HFF-Myc (cell line): ENCODE measurements at regions not wholly inside any gene's neighbourhood (a gene's known extent, or its start where the extent isn't known, plus 50 kb on each side); places are given as distances from the start of the nearest gene placed in this dataset.
"Not testable (repeated sequence)": the region's sequence is repeated elsewhere in the genome, so short reads cannot be mapped to it uniquely, and the experiment has no call there.

Experiments used
- DNase-seq: peaks from one replicate; pipeline ENCODE4 v3.0.0-alpha.2; 2011; ENCODE audit warnings: low read depth; ENCODE audit errors: extremely low read depth
- H3K4me3 ChIP-seq: replicated peaks from 2 replicates; pipeline ENCODE4 v1.5.1; 2011; ENCODE audit warnings: low read depth, mild to moderate bottlenecking, control low read depth, low read length
- CTCF ChIP-seq: IDR thresholded peaks from 2 replicates; pipeline ENCODE4 v1.5.1; 2012; ENCODE audit warnings: mild to moderate bottlenecking, low read depth, low read length, control low read depth; ENCODE audit errors: missing control alignments

- DNase-seq, result no peak
- TF ChIP-seq CTCF, result no peak
- no peak overlapping the region for H3K4me3 ChIP-seq
Observed at GRCh38 chr20:29741894-29742698, 1515.4 kb upstream of the DEFB115 start.

DNA sequence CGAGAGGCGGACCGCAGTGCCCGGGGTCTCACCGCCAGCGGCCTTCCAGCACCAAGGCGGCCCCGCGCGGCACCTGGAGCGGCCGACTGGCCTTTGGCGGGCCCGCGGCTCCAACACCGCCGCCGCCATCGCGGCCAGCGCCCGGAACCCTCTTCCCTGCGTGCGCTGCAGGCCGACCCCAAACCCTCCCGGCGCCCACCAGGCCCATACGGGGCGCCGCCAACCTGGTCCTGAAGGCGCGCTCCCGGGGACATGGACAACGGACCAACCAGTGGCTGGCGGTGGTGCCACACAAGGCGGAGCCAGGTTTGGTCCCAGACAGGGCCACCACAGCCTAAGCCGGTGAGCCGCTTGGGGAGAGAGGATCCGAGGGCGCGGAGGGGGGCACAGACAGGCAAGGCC lies 1514.8 kb upstream of the DEFB115 start:
- DNase-seq, result no peak
- no peak overlapping the region for H3K4me3 ChIP-seq
- TF ChIP-seq CTCF, result no peak

DNA sequence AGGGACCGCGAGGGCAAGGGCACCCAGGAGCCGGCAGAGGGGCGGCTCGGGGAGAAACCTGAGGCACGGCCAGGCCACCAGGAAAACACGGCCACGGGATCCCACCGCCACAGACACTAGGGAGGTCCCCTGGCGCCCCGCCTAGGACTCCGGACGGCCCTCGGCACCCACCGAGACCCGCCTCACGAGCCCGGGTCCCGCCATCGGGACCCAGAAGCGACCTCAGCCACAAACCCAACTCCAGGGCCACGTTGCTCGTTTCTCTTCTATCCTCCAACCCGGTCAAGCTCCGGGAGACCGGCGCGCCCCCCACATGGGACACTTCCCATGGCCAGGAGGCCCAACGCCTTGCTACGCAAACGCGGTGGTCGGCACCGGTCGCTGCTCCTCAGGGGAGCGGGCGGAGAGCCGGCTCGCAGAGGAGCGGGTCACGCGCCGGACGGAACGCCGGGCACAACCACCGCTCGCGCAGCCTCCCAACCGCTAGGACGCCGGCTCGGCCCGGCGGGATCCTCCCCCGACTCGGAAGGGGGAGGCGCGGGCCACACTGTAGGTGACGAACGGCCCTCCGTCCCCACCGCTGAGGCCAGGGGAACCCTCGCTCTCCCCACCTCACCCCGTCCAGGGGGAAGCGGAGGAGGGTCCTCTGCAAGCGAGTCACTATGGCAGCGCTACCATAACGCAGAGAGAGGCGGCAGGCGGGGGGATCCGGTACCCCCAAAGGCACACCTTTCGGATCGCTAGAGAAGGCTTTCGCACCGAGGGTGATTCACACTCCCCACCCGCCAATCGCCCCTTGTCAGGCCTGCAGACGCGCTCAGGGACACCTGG lies 1514.1 kb upstream of the DEFB115 start:
- TF ChIP-seq CTCF, result no peak
- no peak overlapping the region for H3K4me3 ChIP-seq
- no peak for DNase-seq

DNA sequence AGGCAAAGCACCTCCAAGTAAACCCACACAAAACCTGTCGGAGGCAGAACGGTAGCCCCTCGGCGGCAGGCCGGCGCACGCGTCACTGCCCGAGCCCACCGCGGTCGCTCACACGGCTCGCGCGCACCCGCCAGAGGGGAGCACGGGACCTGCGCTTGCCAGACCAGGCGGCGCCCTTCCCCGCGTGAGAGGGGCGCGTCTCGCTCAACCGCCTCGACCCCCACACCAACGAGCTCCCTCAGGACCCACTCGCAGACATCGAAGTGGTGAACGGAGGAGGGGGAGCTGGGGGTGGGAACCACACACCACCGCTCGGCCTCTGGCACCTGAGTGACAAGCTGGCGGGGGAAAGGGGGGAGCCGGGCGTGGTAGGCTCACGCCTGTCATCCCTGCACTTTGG lies 1513.4 kb upstream of the DEFB115 start:
- DNase-seq, result no peak
- H3K4me3 ChIP-seq, result no peak overlapping the region
- TF ChIP-seq CTCF, result no peak

DNA sequence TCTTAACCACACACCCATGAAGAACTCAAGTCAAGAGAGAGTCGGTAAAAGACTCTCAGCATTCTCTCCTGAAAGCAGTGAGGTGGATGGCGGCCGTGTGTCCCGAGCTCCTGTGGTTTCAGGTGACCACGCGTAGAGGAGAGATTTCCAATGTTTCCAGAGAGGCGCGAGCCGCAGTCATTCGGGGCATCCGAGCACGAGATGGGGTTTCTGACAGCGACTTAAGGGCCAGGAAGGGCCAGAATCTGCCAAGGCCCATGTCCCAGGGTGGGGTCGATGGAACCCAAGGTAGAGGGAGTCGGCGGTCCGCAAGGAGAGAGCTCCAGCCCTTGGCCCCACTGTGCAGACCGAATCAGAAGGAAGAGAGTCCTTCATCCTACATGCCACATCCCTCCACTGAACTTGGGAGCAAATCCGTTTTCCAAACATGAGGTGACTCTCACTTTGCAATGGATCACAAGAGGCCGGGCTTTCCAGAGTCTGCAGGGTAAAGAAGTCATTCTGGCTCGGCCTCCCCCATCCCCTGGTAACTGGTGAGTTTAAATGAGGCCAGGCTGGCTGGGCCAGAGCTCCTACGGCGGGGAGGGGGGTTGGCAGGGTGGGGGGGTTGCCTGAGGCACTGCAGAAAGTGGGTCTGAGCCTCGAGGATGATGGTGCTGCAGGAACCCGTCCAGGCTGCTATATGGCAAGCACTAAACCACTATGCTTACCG lies 1511.8 kb upstream of the DEFB115 start:
- not testable (repeated sequence) for DNase-seq, H3K4me3 ChIP-seq

DNA sequence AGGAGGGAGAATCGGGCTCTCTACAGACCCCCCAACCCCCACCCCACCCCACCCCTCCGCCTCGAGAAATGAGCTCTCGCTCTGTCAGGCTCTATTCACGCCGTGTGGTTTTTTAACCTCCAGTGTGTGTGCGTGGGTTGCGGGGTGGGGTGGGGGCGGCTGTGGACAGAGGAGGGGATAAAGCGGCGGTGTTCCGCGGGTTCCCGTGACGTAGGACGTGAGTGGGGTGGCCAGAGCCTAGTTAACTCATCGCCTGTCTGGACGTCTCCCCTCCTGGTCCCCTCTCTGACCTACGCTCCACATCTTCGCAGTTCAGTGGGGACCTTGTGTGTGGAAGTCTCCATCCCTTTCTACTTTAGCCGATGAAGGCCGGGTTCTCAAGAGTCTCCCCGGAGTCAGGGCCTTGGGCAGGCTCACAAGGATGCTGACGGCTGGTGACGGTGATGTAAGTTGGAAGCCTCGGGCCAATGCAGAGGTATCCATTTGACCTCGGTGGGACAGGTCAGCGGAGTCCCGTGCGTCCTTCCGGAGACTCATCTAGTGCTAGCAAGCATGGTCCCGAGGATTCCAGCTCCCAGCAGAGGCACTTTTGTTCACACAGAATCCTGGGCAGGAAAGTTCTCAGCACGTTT lies 1507.1 kb upstream of the DEFB115 start:
- H3K4me3 ChIP-seq, result no peak overlapping the region
- no peak for TF ChIP-seq CTCF
- DNase-seq, result no peak

- not testable (repeated sequence) for DNase-seq, H3K4me3 ChIP-seq
Observed at GRCh38 chr20:29752644-29753425, 1504.6 kb upstream of the DEFB115 start.

DNA sequence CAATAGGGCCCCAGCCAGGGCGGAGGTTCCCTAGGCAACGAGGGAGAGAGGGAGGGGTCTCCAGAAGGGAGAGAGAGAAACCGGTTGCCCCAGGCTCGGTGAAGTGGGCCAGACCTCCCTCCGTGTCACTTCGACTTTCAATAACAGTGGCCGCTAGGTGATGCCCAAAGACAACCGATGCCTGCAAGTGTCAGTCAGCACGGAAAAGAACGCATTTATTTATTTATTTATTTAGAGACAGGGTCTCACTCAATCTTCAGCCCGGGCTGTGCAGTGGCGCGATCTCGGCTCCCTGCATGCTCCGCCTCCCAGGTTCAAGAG lies 1504.1 kb upstream of the DEFB115 start:
- not testable (repeated sequence) for H3K4me3 ChIP-seq, DNase-seq

DNA sequence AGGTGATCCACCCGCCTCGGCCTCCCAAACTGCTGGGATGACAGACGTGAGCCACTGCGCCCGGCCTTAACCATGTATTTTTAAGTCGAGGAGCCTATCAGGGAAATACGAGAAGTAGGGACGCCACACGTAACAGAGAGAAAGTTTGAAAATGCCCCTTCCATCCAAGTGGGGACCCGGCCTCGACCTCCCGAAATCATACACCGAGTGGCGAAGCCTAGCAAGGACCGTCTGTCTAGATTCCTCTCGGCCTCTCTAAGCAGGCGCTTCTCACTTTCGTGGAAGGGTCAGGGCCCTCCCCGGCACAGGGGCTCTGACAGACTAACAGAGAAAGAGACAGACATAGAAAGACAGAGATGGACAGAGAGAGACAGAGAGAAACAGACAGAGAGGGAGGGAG lies 1503.6 kb upstream of the DEFB115 start:
- H3K4me3 ChIP-seq, DNase-seq: not testable (repeated sequence)

DNA sequence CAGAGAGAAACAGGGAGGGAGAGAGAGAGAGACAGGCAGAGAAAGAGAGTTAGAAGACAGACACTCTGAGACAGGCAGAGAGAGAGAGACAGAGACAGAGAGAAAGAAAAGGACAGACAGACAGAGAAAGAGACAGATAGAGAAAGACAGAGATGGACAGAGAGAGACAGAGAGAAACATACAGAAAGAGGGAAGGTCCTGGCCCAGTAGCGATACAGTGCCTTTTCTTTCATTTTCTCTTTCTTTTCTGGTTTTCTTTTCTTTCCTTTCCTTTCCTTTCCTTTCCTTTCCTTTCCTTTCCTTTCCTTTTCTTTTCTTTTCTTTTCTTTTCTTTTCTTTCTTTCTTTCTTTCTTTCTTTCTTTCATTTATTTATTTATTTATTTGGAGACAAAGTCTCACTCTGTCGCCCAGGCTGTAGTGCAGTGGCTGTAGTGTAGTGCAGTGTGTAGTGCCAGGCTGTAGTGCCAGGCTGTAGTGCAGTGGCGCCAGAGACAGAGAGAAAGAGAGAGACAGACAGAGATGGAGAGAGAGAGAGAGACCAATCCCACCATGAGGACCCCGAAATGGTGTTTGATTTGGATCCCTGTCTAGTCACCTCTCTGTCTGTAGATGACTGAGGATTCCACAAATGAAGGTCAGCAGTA lies 1501.5 kb upstream of the DEFB115 start:
- not testable (repeated sequence) for DNase-seq, H3K4me3 ChIP-seq
